Natural killer cell (primary cell): ENCODE measurements at regions not wholly inside any gene's neighbourhood (a gene's known extent, or its start where the extent isn't known, plus 50 kb on each side); places are given as distances from the start of the nearest gene placed in this dataset.

Source experiments
- ATAC-seq, 3 donors: fragments of 150-1000 bp in 2 of 3; fragments of 200-7000 bp in 1 of 3; cut with Tn5 transposase; 1 replicate in 1 of 3; 2 replicates in 2 of 3; pipeline ENCODE4 v1.10.0; 2021; ENCODE audit warnings: mild to moderate bottlenecking in 2 of 3, moderate library complexity in 2 of 3
- DNase-seq, 2 donors: peaks; one replicate each; pipeline versions ENCODE4 v3.0.0 to v3.0.0-alpha.2; 2013 to 2021; ENCODE audit warnings: mixed read lengths in 1 of 2
- H3K27ac ChIP-seq: one replicate; pipeline ENCODE4 v1.5.1; 2013; ENCODE audit warnings: mild to moderate bottlenecking, low read length
- H3K27me3 ChIP-seq: one replicate; pipeline ENCODE4 v1.6.1; 2013; ENCODE audit warnings: low read length; ENCODE audit not compliant: control insufficient read depth, insufficient read depth
- H3K36me3 ChIP-seq: one replicate; pipeline ENCODE4 v1.6.1; 2013; ENCODE audit warnings: low read length; ENCODE audit not compliant: control insufficient read depth, insufficient read depth
- H3K4me1 ChIP-seq: one replicate; pipeline ENCODE4 v1.6.1; 2013; ENCODE audit warnings: low read length; ENCODE audit not compliant: control insufficient read depth, insufficient read depth
- H3K4me3 ChIP-seq: one replicate; pipeline ENCODE4 v1.5.1; 2013; ENCODE audit warnings: low read length
- H3K9me3 ChIP-seq: one replicate; pipeline ENCODE4 v1.6.1; 2013; ENCODE audit warnings: low read length; ENCODE audit not compliant: control insufficient read depth, insufficient read depth
- H3K27ac Mint-ChIP-seq, 2 donors: one replicate each; pipeline ENCODE4 v1.8.0; 2022; ENCODE audit warnings: mild to moderate bottlenecking in 2 of 2, mixed read lengths in 2 of 2, moderate library complexity in 1 of 2
- H3K27me3 Mint-ChIP-seq, 2 donors: one replicate each; pipeline ENCODE4 v1.8.0; 2022; ENCODE audit warnings: low read depth in 2 of 2, mixed read lengths in 2 of 2
- H3K36me3 Mint-ChIP-seq: one replicate; pipeline ENCODE4 v1.8.0; 2022; ENCODE audit warnings: mixed read lengths
- H3K4me1 Mint-ChIP-seq, 2 donors: one replicate each; pipeline ENCODE4 v1.8.0; 2022; ENCODE audit warnings: mixed read lengths in 2 of 2
- H3K4me3 Mint-ChIP-seq: one replicate; pipeline ENCODE4 v1.8.0; 2022; ENCODE audit warnings: mild to moderate bottlenecking, moderate library complexity, mixed read lengths
- H3K9me3 Mint-ChIP-seq, 2 donors: one replicate each; pipeline ENCODE4 v1.8.0; 2022; ENCODE audit warnings: mixed read lengths in 2 of 2
- WGBS: methylation state at CpG from one replicate; pipeline ENCODE4 v1.1.7; 2013; ENCODE audit warnings: missing lambda C conversion rate; ENCODE audit not compliant: insufficient coverage; 5-methylcytosine and 5-hydroxymethylcytosine counted together
- intact Hi-C: fragments of 100-400 bp; cut with micrococcal nuclease; formaldehyde crosslinking; loops from one replicate; pipeline ENCODE4 v1.14.2; 2022
- TF ChIP-seq, protein P1 (sequence below): fragments of 200-600 bp; IDR thresholded peaks from one replicate; pipeline ENCODE4 v1.8.0; 2022; ENCODE audit warnings: antibody characterized with exemption

DNA sequence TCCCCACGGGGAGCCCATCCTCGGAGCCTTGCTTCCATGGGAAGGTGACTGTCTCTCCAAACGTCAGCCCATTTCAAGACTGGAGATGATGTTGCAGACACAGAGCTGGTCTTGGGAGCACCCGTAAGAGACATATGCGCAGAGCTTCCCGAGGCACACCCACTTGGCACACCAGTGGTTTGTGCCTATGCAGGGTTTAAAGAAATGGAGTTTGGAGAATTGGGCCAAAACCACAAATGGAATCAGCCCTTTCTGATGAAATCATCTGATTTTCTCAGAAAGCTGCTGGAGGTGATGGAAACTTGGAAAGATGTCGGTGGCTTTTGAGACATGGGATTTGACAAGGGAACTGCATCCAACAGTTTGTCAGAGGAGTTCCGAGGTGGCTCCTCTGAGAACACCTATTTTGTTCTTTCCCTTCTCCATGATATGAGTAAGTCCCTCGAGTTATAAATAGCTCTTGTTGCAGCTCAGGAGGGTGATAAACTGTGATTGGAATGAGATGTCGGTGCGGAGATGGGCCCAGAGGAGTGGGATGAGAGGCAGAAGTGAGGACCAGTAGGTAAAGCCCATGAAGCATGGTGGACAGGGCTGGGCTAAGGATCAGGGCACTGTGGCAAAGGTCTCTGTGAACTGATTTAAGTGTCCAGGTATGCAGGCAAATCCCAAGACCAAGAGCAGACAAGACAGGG lies 225.7 kb downstream of the ACKR3 start:
- no peaks in the 10 kb centered on the region for H3K36me3 ChIP-seq
- WGBS: 92% methylated on average over 11 of the region's 11 CpGs

GRCh38 chr2:236795861-236796219 lies 226.2 kb downstream of the ACKR3 start:
- Histone ChIP-seq H3K27ac (no peak overlapping the region), H3K9me3 (no peaks in the 10 kb centered on the region), H3K4me3 (no peak overlapping the region), H3K4me1 (no peaks in the 10 kb centered on the region), H3K27me3 (no peaks in the 10 kb centered on the region), H3K36me3 (no peaks in the 10 kb centered on the region)
- ATAC-seq: no peak
- TF ChIP-seq, protein P1, sequence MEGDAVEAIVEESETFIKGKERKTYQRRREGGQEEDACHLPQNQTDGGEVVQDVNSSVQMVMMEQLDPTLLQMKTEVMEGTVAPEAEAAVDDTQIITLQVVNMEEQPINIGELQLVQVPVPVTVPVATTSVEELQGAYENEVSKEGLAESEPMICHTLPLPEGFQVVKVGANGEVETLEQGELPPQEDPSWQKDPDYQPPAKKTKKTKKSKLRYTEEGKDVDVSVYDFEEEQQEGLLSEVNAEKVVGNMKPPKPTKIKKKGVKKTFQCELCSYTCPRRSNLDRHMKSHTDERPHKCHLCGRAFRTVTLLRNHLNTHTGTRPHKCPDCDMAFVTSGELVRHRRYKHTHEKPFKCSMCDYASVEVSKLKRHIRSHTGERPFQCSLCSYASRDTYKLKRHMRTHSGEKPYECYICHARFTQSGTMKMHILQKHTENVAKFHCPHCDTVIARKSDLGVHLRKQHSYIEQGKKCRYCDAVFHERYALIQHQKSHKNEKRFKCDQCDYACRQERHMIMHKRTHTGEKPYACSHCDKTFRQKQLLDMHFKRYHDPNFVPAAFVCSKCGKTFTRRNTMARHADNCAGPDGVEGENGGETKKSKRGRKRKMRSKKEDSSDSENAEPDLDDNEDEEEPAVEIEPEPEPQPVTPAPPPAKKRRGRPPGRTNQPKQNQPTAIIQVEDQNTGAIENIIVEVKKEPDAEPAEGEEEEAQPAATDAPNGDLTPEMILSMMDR: no peak
- WGBS: 96% methylated on average over 8 of the region's 8 CpGs
- H3K4me1 Mint-ChIP-seq: no peaks in the 10 kb centered on the region
- no peaks in the 10 kb centered on the region for H3K9me3 Mint-ChIP-seq
- H3K36me3 Mint-ChIP-seq: no peaks in the 10 kb centered on the region
- no peak for DNase-seq
- H3K27me3 Mint-ChIP-seq: peaks cover 6 to 9% of the 10 kb centered on the region in 2 donors
- H3K4me3 Mint-ChIP-seq: no peak overlapping the region
- intact Hi-C loops: no loop called here
- H3K27ac Mint-ChIP-seq: no peak overlapping the region

More for the DNA sequence above, 225.7 kb downstream of the ACKR3 start:
- H3K4me1 Mint-ChIP-seq: no peaks in the 10 kb centered on the region
- H3K27me3 Mint-ChIP-seq: peaks cover 8 to 11% of the 10 kb centered on the region in 2 donors
- DNase-seq (no peak), ATAC-seq (no peak)
- no peak overlapping the region for H3K27ac Mint-ChIP-seq
- intact Hi-C loops: no loop called here
- Histone ChIP-seq H3K9me3 (no peaks in the 10 kb centered on the region), H3K27ac (no peak overlapping the region), H3K4me1 (no peaks in the 10 kb centered on the region), H3K27me3 (no peaks in the 10 kb centered on the region), H3K4me3 (no peak overlapping the region)
- H3K36me3 Mint-ChIP-seq: no peaks in the 10 kb centered on the region
- TF ChIP-seq, protein P1: no peak
- H3K9me3 Mint-ChIP-seq: no peaks in the 10 kb centered on the region
- no peak overlapping the region for H3K4me3 Mint-ChIP-seq

- Histone ChIP-seq H3K9me3 (no peaks in the 10 kb centered on the region), H3K4me1 (no peaks in the 10 kb centered on the region), H3K4me3 (no peak overlapping the region), H3K27me3 (no peaks in the 10 kb centered on the region), H3K27ac (no peak overlapping the region), H3K36me3 (no peaks in the 10 kb centered on the region)
- TF ChIP-seq, protein P1: no peak
- intact Hi-C loops: no loop called here
- Mint-ChIP-seq H3K27me3 (peaks cover 6 to 9% of the 10 kb centered on the region in 2 donors), H3K4me3 (no peak overlapping the region), H3K36me3 (no peaks in the 10 kb centered on the region), H3K27ac (no peak overlapping the region), H3K9me3 (no peaks in the 10 kb centered on the region), H3K4me1 (no peaks in the 10 kb centered on the region)
- DNase-seq (no peak), ATAC-seq (no peak)
- 89% methylated on average over 2 of the region's 2 CpGs for WGBS
Observed at GRCh38 chr2:236796236-236796635, 226.6 kb downstream of the ACKR3 start.

- TF ChIP-seq, protein P1: no peak
- 75% methylated on average over 7 of the region's 7 CpGs for WGBS
- intact Hi-C loops: no loop called here
Observed at GRCh38 chr2:236797411-236797810, 227.8 kb downstream of the ACKR3 start.

More at GRCh38 chr2:236797411-236797810, 227.8 kb downstream of the ACKR3 start:
- H3K27me3 ChIP-seq: no peaks in the 10 kb centered on the region
- H3K9me3 ChIP-seq: no peaks in the 10 kb centered on the region
- H3K4me1 Mint-ChIP-seq: no peaks in the 10 kb centered on the region
- H3K36me3 ChIP-seq: no peaks in the 10 kb centered on the region
- no peak overlapping the region for H3K27ac Mint-ChIP-seq
- ATAC-seq (no peak), DNase-seq (no peak)
- H3K36me3 Mint-ChIP-seq: no peaks in the 10 kb centered on the region
- H3K4me1 ChIP-seq: no peaks in the 10 kb centered on the region
- no peak overlapping the region for H3K4me3 Mint-ChIP-seq
- no peaks in the 10 kb centered on the region for H3K9me3 Mint-ChIP-seq
- H3K4me3 ChIP-seq: no peak overlapping the region
- H3K27ac ChIP-seq: no peak overlapping the region
- peaks cover 10 to 16% of the 10 kb centered on the region in 2 donors for H3K27me3 Mint-ChIP-seq
